Activated B cell treated with CpG ODN at 0.5 μM for 24 hours (primary cell): ENCODE measurements at regions not wholly inside any gene's neighbourhood (a gene's known extent, or its start where the extent isn't known, plus 50 kb on each side); places are given as distances from the start of the nearest gene placed in this dataset.
"Not testable (repeated sequence)": the region's sequence is repeated elsewhere in the genome, so short reads cannot be mapped to it uniquely, and the experiment has no call there.

Experiments
- ATAC-seq: fragments of 200-7000 bp; cut with Tn5 transposase; one replicate; pipeline ENCODE4 v1.10.0; 2021; ENCODE audit warnings: low read depth, mild to moderate bottlenecking, moderate library complexity
- CTCF ChIA-PET: fragments of 350-600 bp; sonication (Branson Sonifier 250); formaldehyde crosslinking; loops from one replicate; lab custom pipeline; 2021; ENCODE audit warnings: antibody characterized with exemption; lab: Charles Lee
- POLR2A ChIA-PET: fragments of 350-600 bp; sonication (Branson Sonifier 250); formaldehyde crosslinking; loops from one replicate; lab custom pipeline; 2021; ENCODE audit warnings: antibody characterized with exemption; lab: Charles Lee
- DNase-seq: peaks from one replicate; pipeline ENCODE4 v3.0.0; 2022
- H3K27ac Mint-ChIP-seq: one replicate; pipeline ENCODE4 v1.8.0; 2020; ENCODE audit warnings: mixed read lengths
- H3K27me3 Mint-ChIP-seq: one replicate; pipeline ENCODE4 v1.8.0; 2021; ENCODE audit warnings: mixed read lengths
- H3K36me3 Mint-ChIP-seq: one replicate; pipeline ENCODE4 v1.8.0; 2021; ENCODE audit warnings: low read depth, mixed read lengths
- H3K4me1 Mint-ChIP-seq: one replicate; pipeline ENCODE4 v1.8.0; 2021; ENCODE audit warnings: mixed read lengths
- H3K4me3 Mint-ChIP-seq: one replicate; pipeline ENCODE4 v1.8.0; 2020; ENCODE audit warnings: mild to moderate bottlenecking, mixed read lengths
- H3K9me3 Mint-ChIP-seq: one replicate; pipeline ENCODE4 v1.8.0; 2020; ENCODE audit warnings: mixed read lengths
- intact Hi-C: fragments of 100-400 bp; cut with micrococcal nuclease; formaldehyde crosslinking; loops from one replicate; pipeline ENCODE4 v1.15.1; 2024
- TF ChIP-seq, protein P1 (sequence below): fragments of 200-600 bp; IDR thresholded peaks from one replicate; pipeline ENCODE4 v1.8.0; 2022; ENCODE audit warnings: antibody characterized with exemption, mild to moderate bottlenecking

DNA sequence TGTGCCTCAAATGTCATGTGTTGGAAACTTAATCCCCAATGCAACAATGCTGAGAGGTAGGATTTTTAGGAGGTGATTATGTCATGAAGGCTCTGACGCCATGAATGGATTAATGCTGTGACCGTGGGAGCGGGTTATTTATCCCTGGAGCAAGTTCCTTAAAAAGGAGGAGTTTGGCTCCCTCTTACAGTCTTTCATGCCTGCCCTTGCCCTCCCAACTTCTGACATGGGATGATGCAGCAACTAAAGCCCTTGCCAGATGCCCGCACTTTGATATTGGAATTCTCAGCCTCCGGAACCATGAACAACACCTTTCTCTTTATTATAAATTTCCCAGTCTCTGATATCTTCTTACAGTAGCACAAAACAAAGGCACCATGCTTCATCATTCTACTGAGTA lies 685.3 kb upstream of the CHRM3 start:
- peaks cover 5% of the 10 kb centered on the region for H3K9me3 Mint-ChIP-seq
- H3K36me3 Mint-ChIP-seq = no peaks in the 10 kb centered on the region
- CTCF ChIA-PET = no interaction called here
- intact Hi-C loops = no loop called here
- no peak overlapping the region for H3K4me3 Mint-ChIP-seq
- no peak overlapping the region for H3K27ac Mint-ChIP-seq
- TF ChIP-seq, protein P1, sequence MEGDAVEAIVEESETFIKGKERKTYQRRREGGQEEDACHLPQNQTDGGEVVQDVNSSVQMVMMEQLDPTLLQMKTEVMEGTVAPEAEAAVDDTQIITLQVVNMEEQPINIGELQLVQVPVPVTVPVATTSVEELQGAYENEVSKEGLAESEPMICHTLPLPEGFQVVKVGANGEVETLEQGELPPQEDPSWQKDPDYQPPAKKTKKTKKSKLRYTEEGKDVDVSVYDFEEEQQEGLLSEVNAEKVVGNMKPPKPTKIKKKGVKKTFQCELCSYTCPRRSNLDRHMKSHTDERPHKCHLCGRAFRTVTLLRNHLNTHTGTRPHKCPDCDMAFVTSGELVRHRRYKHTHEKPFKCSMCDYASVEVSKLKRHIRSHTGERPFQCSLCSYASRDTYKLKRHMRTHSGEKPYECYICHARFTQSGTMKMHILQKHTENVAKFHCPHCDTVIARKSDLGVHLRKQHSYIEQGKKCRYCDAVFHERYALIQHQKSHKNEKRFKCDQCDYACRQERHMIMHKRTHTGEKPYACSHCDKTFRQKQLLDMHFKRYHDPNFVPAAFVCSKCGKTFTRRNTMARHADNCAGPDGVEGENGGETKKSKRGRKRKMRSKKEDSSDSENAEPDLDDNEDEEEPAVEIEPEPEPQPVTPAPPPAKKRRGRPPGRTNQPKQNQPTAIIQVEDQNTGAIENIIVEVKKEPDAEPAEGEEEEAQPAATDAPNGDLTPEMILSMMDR = no peak
- DNase-seq = no peak
- H3K4me1 Mint-ChIP-seq = no peaks in the 10 kb centered on the region
- H3K27me3 Mint-ChIP-seq = no peaks in the 10 kb centered on the region
- no peak for ATAC-seq
- POLR2A ChIA-PET = no interaction called here

GRCh38 chr1:238690415-238690814 lies 696.0 kb upstream of the CHRM3 start:
- no peak for ATAC-seq
- CTCF ChIA-PET = no interaction called here
- no peak for DNase-seq
- intact Hi-C loops = no loop called here
- TF ChIP-seq, protein P1 = no peak
- POLR2A ChIA-PET = no interaction called here
- Mint-ChIP-seq H3K4me1 (no peaks in the 10 kb centered on the region), H3K27ac (no peak overlapping the region), H3K36me3 (no peaks in the 10 kb centered on the region), H3K4me3 (no peak overlapping the region), H3K9me3 (peaks cover 8% of the 10 kb centered on the region), H3K27me3 (no peaks in the 10 kb centered on the region)

GRCh38 chr1:238684576-238684975 lies 701.8 kb upstream of the CHRM3 start:
- H3K27me3 Mint-ChIP-seq, ATAC-seq, H3K4me3 Mint-ChIP-seq, H3K4me1 Mint-ChIP-seq, CTCF ChIA-PET, H3K9me3 Mint-ChIP-seq, intact Hi-C loops, H3K36me3 Mint-ChIP-seq, H3K27ac Mint-ChIP-seq, DNase-seq, POLR2A ChIA-PET: not testable (repeated sequence)

GRCh38 chr1:238681451-238681850 lies 704.9 kb upstream of the CHRM3 start:
- ChIA-PET POLR2A (no interaction called here), CTCF (no interaction called here)
- DNase-seq (no peak), ATAC-seq (no peak)
- TF ChIP-seq, protein P1 = no peak
- Mint-ChIP-seq H3K4me1 (no peaks in the 10 kb centered on the region), H3K4me3 (no peak overlapping the region), H3K36me3 (no peaks in the 10 kb centered on the region), H3K27ac (no peak overlapping the region), H3K27me3 (no peaks in the 10 kb centered on the region), H3K9me3 (peaks cover 5% of the 10 kb centered on the region)
- intact Hi-C loops = no loop called here

GRCh38 chr1:238681021-238681420 lies 705.3 kb upstream of the CHRM3 start:
- DNase-seq (no peak), ATAC-seq (no peak)
- H3K9me3 Mint-ChIP-seq = peaks cover 5% of the 10 kb centered on the region
- POLR2A ChIA-PET = no interaction called here
- H3K27me3 Mint-ChIP-seq = no peaks in the 10 kb centered on the region
- TF ChIP-seq, protein P1 = no peak
- intact Hi-C loops = no loop called here
- H3K27ac Mint-ChIP-seq = no peak overlapping the region
- H3K4me1 Mint-ChIP-seq = no peaks in the 10 kb centered on the region
- CTCF ChIA-PET = no interaction called here
- H3K36me3 Mint-ChIP-seq = no peaks in the 10 kb centered on the region
- no peak overlapping the region for H3K4me3 Mint-ChIP-seq

- Mint-ChIP-seq H3K36me3 (no peaks in the 10 kb centered on the region), H3K27ac (no peak overlapping the region), H3K4me3 (no peak overlapping the region), H3K9me3 (peaks cover 2% of the 10 kb centered on the region), H3K27me3 (no peaks in the 10 kb centered on the region), H3K4me1 (no peaks in the 10 kb centered on the region)
- ATAC-seq (no peak), DNase-seq (no peak)
- TF ChIP-seq, protein P1 = no peak
- ChIA-PET POLR2A (no interaction called here), CTCF (no interaction called here)
- intact Hi-C loops = no loop called here
These were observed 708.8 kb upstream of the CHRM3 start for GRCh38 chr1:238677567-238677966.
